Coronary artery (tissue), 2 donors: ENCODE measurements at regions not wholly inside any gene's neighbourhood (a gene's known extent, or its start where the extent isn't known, plus 50 kb on each side); places are given as distances from the start of the nearest gene placed in this dataset.
"Not testable (repeated sequence)": the region's sequence is repeated elsewhere in the genome, so short reads cannot be mapped to it uniquely, and the experiment has no call there.

Experiments
- DNase-seq: peaks from one replicate; pipeline ENCODE4 v3.0.0-alpha.2; 2017; ENCODE audit warnings: low spot score
- H3K27ac ChIP-seq, 2 donors: fragments of 200-600 bp; sonication (generic); one replicate each; pipeline ENCODE4 v1.5.1; 2016 to 2019
- H3K4me3 ChIP-seq: fragments of 200-600 bp; sonication (generic); 2 replicates; pipeline ENCODE4 v1.5.1; 2016; ENCODE audit warnings: mild to moderate bottlenecking, moderate library complexity
- TF ChIP-seq, protein P1 (sequence below): fragments of 200-600 bp; sonication (generic); IDR thresholded peaks from one replicate; pipeline ENCODE4 v1.5.1; 2019; ENCODE audit warnings: antibody characterized with exemption

DNA sequence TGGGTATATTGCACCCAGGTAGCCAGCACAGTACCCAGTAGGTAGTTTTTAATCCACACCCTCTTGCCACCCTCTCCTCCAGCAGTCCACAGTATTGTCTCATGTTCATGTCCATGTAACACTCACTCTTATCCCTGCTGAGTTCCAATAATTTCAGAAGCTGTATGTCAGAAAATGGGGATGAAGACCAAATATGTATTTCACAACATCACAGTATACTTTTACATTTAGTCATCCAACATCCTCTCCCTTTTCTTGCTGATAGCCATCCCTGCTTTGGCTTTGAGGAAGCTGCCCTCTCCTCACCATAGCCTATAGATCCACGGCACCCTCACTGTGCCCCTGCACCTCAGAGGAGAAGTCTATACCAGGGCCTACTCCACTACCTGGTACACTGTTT is 126.0 kb upstream of the LDB2 start:
- H3K27ac ChIP-seq = no peak overlapping the region
- DNase-seq = no peak
- no peak overlapping the region for H3K4me3 ChIP-seq
- TF ChIP-seq, protein P1, sequence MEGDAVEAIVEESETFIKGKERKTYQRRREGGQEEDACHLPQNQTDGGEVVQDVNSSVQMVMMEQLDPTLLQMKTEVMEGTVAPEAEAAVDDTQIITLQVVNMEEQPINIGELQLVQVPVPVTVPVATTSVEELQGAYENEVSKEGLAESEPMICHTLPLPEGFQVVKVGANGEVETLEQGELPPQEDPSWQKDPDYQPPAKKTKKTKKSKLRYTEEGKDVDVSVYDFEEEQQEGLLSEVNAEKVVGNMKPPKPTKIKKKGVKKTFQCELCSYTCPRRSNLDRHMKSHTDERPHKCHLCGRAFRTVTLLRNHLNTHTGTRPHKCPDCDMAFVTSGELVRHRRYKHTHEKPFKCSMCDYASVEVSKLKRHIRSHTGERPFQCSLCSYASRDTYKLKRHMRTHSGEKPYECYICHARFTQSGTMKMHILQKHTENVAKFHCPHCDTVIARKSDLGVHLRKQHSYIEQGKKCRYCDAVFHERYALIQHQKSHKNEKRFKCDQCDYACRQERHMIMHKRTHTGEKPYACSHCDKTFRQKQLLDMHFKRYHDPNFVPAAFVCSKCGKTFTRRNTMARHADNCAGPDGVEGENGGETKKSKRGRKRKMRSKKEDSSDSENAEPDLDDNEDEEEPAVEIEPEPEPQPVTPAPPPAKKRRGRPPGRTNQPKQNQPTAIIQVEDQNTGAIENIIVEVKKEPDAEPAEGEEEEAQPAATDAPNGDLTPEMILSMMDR = no peak

DNA sequence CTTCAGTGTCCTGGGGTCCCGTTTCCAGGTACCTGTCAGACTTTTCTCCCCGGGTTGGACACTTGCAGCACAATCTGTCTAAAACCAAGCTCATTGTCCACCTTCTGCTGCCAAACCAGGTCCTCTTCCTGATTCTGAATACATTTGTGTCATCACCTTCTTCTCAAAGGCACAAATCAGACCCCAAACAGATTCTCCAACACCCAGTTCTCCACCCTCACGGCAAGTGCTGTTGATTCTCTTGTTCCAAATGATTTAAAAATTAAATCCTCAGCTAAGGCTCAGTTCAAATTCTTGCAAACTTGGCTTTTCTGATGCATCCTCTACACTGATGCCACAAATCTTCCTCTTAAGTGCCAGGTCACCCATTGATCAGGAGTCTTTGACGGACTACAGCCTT is 122.5 kb upstream of the LDB2 start:
- Histone ChIP-seq H3K27ac (no peak overlapping the region), H3K4me3 (no peak overlapping the region)
- TF ChIP-seq, protein P1 = no peak
- DNase-seq = no peak

DNA sequence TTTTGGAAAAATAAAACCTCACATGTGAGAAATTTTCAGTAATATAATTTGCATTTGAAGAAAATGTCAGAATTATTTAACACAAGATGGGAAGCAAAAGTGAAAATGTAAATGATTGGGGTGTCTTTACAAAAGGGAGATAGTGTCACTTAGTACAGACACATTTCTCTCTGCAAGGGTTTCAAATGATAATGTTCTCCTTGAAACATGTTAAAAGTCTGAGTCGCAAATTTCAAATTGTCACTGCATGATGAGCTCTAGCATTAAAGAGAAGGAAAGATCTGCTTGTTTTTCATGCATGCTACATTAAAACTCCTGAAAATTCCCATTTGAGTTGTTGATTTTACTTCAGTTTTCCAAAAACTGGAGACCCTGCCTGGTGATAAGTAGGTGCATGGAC is 122.0 kb upstream of the LDB2 start:
- Histone ChIP-seq H3K4me3 (no peak overlapping the region), H3K27ac (no peak overlapping the region)
- no peak for DNase-seq
- TF ChIP-seq, protein P1 = no peak

GRCh38 chr4:17018621-17019020 is 120.2 kb upstream of the LDB2 start:
- not testable (repeated sequence) for DNase-seq, H3K27ac ChIP-seq, H3K4me3 ChIP-seq

- Histone ChIP-seq H3K4me3 (no peak overlapping the region), H3K27ac (no peak overlapping the region)
- no peak for DNase-seq
- TF ChIP-seq, protein P1 = no peak
These were observed 119.6 kb upstream of the LDB2 start for GRCh38 chr4:17018013-17018412.

DNA sequence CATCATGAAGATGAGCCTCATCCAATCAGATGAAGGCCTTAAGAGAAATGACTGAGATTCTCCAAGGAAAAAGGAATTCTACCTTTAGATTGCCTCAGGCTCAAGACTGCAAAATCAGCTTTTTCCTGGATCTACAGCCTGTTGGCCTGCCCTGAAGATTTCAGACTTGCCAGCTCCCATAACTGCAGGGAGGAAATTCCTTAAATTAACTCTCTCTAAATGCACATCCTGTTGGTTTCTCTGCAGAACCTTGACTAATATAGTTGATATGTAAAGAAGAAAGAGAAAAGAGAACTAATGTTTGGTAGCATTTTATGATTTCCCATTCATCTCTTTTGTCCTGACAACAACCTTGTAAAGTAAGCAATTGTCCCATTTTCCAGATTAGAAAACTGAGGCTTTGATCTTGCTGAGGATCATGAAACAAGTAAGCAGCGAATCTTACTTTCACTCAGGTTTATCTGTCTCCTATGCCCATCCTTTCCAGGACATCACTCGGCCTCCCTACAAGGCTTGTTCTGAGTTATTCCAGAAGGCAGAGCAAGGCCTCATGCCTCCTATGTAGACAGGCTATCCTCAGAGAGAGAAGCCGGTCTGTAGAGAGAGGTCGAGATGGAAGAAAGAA is 115.0 kb upstream of the LDB2 start:
- Histone ChIP-seq H3K27ac (no peak overlapping the region), H3K4me3 (no peak overlapping the region)
- DNase-seq = no peak
- TF ChIP-seq, protein P1 = no peak

- TF ChIP-seq, protein P1 = no peak
- Histone ChIP-seq H3K27ac (no peak overlapping the region), H3K4me3 (no peak overlapping the region)
- DNase-seq = no peak
These were observed 114.0 kb upstream of the LDB2 start for GRCh38 chr4:17012451-17012850.
